ENCODE measurements at regions not wholly inside any gene's neighbourhood (a gene's known extent, or its start where the extent isn't known, plus 50 kb on each side); places are given as distances from the start of the nearest gene placed in this dataset.

DNA sequence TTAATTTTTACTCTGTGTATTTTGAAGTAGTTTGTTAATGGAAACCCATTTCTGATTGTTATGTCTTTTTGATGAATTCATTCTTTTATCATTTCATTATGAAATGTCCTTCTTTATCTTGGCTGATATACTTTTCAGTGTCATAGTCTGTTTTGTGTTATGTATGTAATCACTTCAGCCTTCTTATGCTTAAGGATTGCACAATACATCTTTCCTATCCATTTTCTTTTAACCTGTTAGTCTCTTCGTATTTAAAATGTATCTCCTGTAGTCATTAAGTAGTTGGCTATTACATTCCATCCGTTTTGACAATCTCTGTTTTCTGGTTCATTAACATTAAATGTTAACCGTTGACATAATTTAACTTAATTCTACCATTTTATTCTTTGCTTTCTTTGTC is 344.6 kb upstream of the CTNND2 start (continued):
- TF ChIP-seq, protein P1, sequence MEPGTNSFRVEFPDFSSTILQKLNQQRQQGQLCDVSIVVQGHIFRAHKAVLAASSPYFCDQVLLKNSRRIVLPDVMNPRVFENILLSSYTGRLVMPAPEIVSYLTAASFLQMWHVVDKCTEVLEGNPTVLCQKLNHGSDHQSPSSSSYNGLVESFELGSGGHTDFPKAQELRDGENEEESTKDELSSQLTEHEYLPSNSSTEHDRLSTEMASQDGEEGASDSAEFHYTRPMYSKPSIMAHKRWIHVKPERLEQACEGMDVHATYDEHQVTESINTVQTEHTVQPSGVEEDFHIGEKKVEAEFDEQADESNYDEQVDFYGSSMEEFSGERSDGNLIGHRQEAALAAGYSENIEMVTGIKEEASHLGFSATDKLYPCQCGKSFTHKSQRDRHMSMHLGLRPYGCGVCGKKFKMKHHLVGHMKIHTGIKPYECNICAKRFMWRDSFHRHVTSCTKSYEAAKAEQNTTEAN (CRISPR knock-in tag; IDR thresholded peaks at IDR 0.05): no peak
- TF ChIP-seq SP1 (CRISPR knock-in tag; conservative IDR thresholded peaks at IDR 0.05): no peak
- TF ChIP-seq, protein P2, sequence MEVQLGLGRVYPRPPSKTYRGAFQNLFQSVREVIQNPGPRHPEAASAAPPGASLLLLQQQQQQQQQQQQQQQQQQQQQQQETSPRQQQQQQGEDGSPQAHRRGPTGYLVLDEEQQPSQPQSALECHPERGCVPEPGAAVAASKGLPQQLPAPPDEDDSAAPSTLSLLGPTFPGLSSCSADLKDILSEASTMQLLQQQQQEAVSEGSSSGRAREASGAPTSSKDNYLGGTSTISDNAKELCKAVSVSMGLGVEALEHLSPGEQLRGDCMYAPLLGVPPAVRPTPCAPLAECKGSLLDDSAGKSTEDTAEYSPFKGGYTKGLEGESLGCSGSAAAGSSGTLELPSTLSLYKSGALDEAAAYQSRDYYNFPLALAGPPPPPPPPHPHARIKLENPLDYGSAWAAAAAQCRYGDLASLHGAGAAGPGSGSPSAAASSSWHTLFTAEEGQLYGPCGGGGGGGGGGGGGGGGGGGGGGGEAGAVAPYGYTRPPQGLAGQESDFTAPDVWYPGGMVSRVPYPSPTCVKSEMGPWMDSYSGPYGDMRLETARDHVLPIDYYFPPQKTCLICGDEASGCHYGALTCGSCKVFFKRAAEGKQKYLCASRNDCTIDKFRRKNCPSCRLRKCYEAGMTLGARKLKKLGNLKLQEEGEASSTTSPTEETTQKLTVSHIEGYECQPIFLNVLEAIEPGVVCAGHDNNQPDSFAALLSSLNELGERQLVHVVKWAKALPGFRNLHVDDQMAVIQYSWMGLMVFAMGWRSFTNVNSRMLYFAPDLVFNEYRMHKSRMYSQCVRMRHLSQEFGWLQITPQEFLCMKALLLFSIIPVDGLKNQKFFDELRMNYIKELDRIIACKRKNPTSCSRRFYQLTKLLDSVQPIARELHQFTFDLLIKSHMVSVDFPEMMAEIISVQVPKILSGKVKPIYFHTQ (CRISPR knock-in tag; IDR thresholded peaks at IDR 0.05): no peak
- TF ChIP-seq, protein P3, sequence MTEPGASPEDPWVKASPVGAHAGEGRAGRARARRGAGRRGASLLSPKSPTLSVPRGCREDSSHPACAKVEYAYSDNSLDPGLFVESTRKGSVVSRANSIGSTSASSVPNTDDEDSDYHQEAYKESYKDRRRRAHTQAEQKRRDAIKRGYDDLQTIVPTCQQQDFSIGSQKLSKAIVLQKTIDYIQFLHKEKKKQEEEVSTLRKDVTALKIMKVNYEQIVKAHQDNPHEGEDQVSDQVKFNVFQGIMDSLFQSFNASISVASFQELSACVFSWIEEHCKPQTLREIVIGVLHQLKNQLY (CRISPR knock-in tag; IDR thresholded peaks at IDR 0.05): no peak
- TF ChIP-seq, protein P4, sequence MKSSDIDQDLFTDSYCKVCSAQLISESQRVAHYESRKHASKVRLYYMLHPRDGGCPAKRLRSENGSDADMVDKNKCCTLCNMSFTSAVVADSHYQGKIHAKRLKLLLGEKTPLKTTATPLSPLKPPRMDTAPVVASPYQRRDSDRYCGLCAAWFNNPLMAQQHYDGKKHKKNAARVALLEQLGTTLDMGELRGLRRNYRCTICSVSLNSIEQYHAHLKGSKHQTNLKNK (CRISPR knock-in tag; IDR thresholded peaks at IDR 0.05): no peak
- TF ChIP-seq, protein P5, sequence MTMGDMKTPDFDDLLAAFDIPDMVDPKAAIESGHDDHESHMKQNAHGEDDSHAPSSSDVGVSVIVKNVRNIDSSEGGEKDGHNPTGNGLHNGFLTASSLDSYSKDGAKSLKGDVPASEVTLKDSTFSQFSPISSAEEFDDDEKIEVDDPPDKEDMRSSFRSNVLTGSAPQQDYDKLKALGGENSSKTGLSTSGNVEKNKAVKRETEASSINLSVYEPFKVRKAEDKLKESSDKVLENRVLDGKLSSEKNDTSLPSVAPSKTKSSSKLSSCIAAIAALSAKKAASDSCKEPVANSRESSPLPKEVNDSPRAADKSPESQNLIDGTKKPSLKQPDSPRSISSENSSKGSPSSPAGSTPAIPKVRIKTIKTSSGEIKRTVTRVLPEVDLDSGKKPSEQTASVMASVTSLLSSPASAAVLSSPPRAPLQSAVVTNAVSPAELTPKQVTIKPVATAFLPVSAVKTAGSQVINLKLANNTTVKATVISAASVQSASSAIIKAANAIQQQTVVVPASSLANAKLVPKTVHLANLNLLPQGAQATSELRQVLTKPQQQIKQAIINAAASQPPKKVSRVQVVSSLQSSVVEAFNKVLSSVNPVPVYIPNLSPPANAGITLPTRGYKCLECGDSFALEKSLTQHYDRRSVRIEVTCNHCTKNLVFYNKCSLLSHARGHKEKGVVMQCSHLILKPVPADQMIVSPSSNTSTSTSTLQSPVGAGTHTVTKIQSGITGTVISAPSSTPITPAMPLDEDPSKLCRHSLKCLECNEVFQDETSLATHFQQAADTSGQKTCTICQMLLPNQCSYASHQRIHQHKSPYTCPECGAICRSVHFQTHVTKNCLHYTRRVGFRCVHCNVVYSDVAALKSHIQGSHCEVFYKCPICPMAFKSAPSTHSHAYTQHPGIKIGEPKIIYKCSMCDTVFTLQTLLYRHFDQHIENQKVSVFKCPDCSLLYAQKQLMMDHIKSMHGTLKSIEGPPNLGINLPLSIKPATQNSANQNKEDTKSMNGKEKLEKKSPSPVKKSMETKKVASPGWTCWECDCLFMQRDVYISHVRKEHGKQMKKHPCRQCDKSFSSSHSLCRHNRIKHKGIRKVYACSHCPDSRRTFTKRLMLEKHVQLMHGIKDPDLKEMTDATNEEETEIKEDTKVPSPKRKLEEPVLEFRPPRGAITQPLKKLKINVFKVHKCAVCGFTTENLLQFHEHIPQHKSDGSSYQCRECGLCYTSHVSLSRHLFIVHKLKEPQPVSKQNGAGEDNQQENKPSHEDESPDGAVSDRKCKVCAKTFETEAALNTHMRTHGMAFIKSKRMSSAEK (CRISPR knock-in tag; IDR thresholded peaks at IDR 0.05; ENCODE audit: borderline replicate concordance): no peak
- TF ChIP-seq, protein P6, sequence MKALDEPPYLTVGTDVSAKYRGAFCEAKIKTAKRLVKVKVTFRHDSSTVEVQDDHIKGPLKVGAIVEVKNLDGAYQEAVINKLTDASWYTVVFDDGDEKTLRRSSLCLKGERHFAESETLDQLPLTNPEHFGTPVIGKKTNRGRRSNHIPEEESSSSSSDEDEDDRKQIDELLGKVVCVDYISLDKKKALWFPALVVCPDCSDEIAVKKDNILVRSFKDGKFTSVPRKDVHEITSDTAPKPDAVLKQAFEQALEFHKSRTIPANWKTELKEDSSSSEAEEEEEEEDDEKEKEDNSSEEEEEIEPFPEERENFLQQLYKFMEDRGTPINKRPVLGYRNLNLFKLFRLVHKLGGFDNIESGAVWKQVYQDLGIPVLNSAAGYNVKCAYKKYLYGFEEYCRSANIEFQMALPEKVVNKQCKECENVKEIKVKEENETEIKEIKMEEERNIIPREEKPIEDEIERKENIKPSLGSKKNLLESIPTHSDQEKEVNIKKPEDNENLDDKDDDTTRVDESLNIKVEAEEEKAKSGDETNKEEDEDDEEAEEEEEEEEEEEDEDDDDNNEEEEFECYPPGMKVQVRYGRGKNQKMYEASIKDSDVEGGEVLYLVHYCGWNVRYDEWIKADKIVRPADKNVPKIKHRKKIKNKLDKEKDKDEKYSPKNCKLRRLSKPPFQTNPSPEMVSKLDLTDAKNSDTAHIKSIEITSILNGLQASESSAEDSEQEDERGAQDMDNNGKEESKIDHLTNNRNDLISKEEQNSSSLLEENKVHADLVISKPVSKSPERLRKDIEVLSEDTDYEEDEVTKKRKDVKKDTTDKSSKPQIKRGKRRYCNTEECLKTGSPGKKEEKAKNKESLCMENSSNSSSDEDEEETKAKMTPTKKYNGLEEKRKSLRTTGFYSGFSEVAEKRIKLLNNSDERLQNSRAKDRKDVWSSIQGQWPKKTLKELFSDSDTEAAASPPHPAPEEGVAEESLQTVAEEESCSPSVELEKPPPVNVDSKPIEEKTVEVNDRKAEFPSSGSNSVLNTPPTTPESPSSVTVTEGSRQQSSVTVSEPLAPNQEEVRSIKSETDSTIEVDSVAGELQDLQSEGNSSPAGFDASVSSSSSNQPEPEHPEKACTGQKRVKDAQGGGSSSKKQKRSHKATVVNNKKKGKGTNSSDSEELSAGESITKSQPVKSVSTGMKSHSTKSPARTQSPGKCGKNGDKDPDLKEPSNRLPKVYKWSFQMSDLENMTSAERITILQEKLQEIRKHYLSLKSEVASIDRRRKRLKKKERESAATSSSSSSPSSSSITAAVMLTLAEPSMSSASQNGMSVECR (CRISPR knock-in tag; IDR thresholded peaks at IDR 0.05; ENCODE audit: borderline replicate concordance): no peak
- TF ChIP-seq FOXJ3 (CRISPR knock-in tag; IDR thresholded peaks at IDR 0.05; ENCODE audit: borderline replicate concordance): no peak

DNA sequence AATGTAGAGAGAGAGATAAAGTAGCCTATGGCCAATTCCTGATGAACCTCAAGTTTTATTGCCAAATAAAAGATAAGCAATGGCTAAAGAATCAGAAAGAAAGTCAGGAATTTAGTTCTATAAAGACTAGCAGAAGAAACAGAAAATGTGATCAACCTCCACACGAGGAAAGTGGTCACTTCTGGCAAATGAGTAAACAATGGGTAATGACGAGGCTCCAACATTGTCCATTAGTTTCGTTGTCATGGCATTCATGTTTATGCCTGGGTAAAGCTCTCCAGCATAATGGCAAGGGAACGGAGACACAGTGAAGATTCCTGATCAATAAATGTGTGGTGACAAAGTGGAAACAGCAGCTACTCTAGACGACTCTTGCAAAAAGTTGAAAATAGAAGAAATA is 341.8 kb upstream of the CTNND2 start:
- Mint-ChIP-seq H3K9me3 (no peaks in the 10 kb centered on the region), H3K36me3 (no peaks in the 10 kb centered on the region), H3K4me3 (no peak overlapping the region), H3K4me1 (peaks cover 10% of the 10 kb centered on the region), H3K27ac (no peak overlapping the region), H3K27me3 (ENCODE audit: low read depth) (peaks cover 50% of the 10 kb centered on the region)
- CTCF ChIA-PET: no interaction called here
- ATAC-seq: no peak
- POLR2A ChIA-PET: no interaction called here
- no peak for DNase-seq (ENCODE audit: low spot score)
- no peak for TF ChIP-seq CBFB (CRISPR knock-in tag; IDR thresholded peaks at IDR 0.05; ENCODE audit: low read depth)
- TF ChIP-seq, protein P7, sequence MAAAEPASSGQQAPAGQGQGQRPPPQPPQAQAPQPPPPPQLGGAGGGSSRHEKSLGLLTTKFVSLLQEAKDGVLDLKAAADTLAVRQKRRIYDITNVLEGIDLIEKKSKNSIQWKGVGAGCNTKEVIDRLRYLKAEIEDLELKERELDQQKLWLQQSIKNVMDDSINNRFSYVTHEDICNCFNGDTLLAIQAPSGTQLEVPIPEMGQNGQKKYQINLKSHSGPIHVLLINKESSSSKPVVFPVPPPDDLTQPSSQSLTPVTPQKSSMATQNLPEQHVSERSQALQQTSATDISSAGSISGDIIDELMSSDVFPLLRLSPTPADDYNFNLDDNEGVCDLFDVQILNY (CRISPR knock-in tag; IDR thresholded peaks at IDR 0.05): no peak
- TF ChIP-seq, protein P8, sequence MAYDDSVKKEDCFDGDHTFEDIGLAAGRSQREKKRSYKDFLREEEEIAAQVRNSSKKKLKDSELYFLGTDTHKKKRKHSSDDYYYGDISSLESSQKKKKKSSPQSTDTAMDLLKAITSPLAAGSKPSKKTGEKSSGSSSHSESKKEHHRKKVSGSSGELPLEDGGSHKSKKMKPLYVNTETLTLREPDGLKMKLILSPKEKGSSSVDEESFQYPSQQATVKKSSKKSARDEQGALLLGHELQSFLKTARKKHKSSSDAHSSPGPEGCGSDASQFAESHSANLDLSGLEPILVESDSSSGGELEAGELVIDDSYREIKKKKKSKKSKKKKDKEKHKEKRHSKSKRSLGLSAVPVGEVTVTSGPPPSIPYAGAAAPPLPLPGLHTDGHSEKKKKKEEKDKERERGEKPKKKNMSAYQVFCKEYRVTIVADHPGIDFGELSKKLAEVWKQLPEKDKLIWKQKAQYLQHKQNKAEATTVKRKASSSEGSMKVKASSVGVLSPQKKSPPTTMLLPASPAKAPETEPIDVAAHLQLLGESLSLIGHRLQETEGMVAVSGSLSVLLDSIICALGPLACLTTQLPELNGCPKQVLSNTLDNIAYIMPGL (CRISPR knock-in tag; IDR thresholded peaks at IDR 0.05): no peak
- TF ChIP-seq, protein P9, sequence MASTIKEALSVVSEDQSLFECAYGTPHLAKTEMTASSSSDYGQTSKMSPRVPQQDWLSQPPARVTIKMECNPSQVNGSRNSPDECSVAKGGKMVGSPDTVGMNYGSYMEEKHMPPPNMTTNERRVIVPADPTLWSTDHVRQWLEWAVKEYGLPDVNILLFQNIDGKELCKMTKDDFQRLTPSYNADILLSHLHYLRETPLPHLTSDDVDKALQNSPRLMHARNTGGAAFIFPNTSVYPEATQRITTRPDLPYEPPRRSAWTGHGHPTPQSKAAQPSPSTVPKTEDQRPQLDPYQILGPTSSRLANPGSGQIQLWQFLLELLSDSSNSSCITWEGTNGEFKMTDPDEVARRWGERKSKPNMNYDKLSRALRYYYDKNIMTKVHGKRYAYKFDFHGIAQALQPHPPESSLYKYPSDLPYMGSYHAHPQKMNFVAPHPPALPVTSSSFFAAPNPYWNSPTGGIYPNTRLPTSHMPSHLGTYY (CRISPR knock-in tag; IDR thresholded peaks at IDR 0.05): no peak
- TF ChIP-seq GRHL2 (CRISPR knock-in tag; IDR thresholded peaks at IDR 0.05; ENCODE audit: insufficient replicate concordance, severe bottlenecking): no peak

Measured in WTC11 (cell line).